GM12878 (cell line): ENCODE measurements at regions not wholly inside any gene's neighbourhood (a gene's known extent, or its start where the extent isn't known, plus 50 kb on each side); places are given as distances from the start of the nearest gene placed in this dataset.

ENCODE experiments used
- ATAC-seq: fragments of 200-7000 bp; cut with Tn5 transposase; 3 replicates; pipeline ENCODE4 v1.9.1; 2020; ENCODE audit warnings: mild to moderate bottlenecking, moderate library complexity
- BruUV-seq: library from RNA; stranded (reverse); fragments of 400-500 nt; replicated peaks from 2 replicates; lab custom pipeline; 2021; lab: Mats Ljungman, UMichigan
- CTCF ChIA-PET: fragments of 300-600 bp; sonication (Branson Sonifier 250); formaldehyde crosslinking; extraction: SDS; loops from one replicate; lab custom pipeline; 2021; ENCODE audit warnings: inconsistent platforms; lab: Yijun Ruan, JAX
- POLR2A ChIA-PET: fragments of 350-600 bp; formaldehyde crosslinking; extraction: SDS; loops from one replicate; lab custom pipeline; 2021; ENCODE audit warnings: inconsistent platforms; lab: Charles Lee
- RAD21 ChIA-PET: fragments of 300-600 bp; sonication (Branson Sonifier 250); formaldehyde crosslinking; loops from one replicate; lab custom pipeline; 2023; ENCODE audit warnings: antibody characterized with exemption; ENCODE audit not compliant: unreplicated experiment; lab: Charles Lee
- SMC1A ChIA-PET: fragments of 300-600 bp; sonication (Branson Sonifier 250); formaldehyde crosslinking; loops from one replicate; lab custom pipeline; 2023; ENCODE audit not compliant: unreplicated experiment, uncharacterized antibody; lab: Charles Lee
- DNase-seq: peaks from one replicate; pipeline ENCODE4 v3.0.0-alpha.2; 2011; ENCODE audit warnings: low read depth, low spot score
- FAIRE-seq: peaks from 3 replicates; lab custom pipeline; 2011; peaks lifted over from hg19 to GRCh38; lab: Jason Lieb, UNC
- H2AFZ ChIP-seq: 2 replicates; pipeline ENCODE4 v1.6.0; 2011; ENCODE audit warnings: low read depth, low read length, control low read depth; ENCODE audit not compliant: control insufficient read depth
- H3K27ac ChIP-seq: 2 replicates; pipeline ENCODE4 v1.5.1; 2011; ENCODE audit warnings: control low read depth; ENCODE audit not compliant: control insufficient read depth, insufficient read depth
- H3K27me3 ChIP-seq, 2 experiments: replicated peaks in 1 of 2; 2 replicates each; pipeline versions ENCODE4 v1.6.0 to v1.6.1; 2011; ENCODE audit warnings: low read length in 1 of 2; ENCODE audit not compliant: control insufficient read depth in 2 of 2, insufficient read depth in 2 of 2
- H3K36me3 ChIP-seq, 2 experiments: 2 replicates each; pipeline ENCODE4 v1.5.1; 2011; ENCODE audit warnings: low read length in 1 of 2; ENCODE audit not compliant: control insufficient read depth in 2 of 2, insufficient read depth in 2 of 2
- H3K4me1 ChIP-seq: 2 replicates; pipeline ENCODE4 v1.6.1; 2011; ENCODE audit warnings: mild to moderate bottlenecking, low read length, moderate library complexity, mixed read lengths; ENCODE audit not compliant: control insufficient read depth, insufficient read depth
- H3K4me2 ChIP-seq: 2 replicates; pipeline ENCODE4 v1.6.0; 2011; ENCODE audit warnings: control low read depth; ENCODE audit not compliant: control insufficient read depth, insufficient read depth
- H3K4me3 ChIP-seq: fragments of 200-600 bp; sonication (generic); 2 replicates; pipeline ENCODE4 v1.5.1; 2016
- H3K79me2 ChIP-seq: 2 replicates; pipeline ENCODE4 v1.6.0; 2011; ENCODE audit warnings: low read length; ENCODE audit not compliant: control insufficient read depth, insufficient read depth
- H3K9ac ChIP-seq: 2 replicates; pipeline ENCODE4 v1.8.0; 2011; ENCODE audit warnings: low read length, control low read depth, mixed read lengths; ENCODE audit not compliant: control insufficient read depth, insufficient read depth
- H3K9me3 ChIP-seq: replicated peaks from 3 replicates; pipeline ENCODE4 v1.5.1; 2011; ENCODE audit warnings: mild to moderate bottlenecking, low read length; ENCODE audit not compliant: control insufficient read depth, insufficient read depth
- H4K20me1 ChIP-seq: 2 replicates; pipeline ENCODE4 v1.6.0; 2011; ENCODE audit not compliant: control insufficient read depth, insufficient read depth
- ATF2 ChIP-seq: IDR thresholded peaks from 2 replicates; pipeline ENCODE4 v1.6.1; 2012; ENCODE audit warnings: low read length, inconsistent platforms
- BCL11A ChIP-seq: IDR thresholded peaks from 2 replicates; pipeline ENCODE4 v1.6.1; 2011; ENCODE audit warnings: low read depth, low read length
- BHLHE40 ChIP-seq, 2 experiments: fragments of 450-650 bp in 1 of 2; IDR thresholded peaks; 2 replicates each; pipeline ENCODE4 v1.6.1; 2011 to 2017; ENCODE audit warnings: low read depth in 2 of 2, borderline replicate concordance in 1 of 2, improper control_type of control experiment in 1 of 2, low read length in 1 of 2, mild to moderate bottlenecking in 1 of 2
- EP300 ChIP-seq, 2 experiments: fragments of 150-350 bp in 1 of 2; IDR thresholded peaks; 2 replicates each; pipeline ENCODE4 v1.6.1; 2011 to 2012; ENCODE audit warnings: low read depth in 2 of 2, low read length in 2 of 2, borderline replicate concordance in 1 of 2, improper control_type of control experiment in 1 of 2, inconsistent platforms in 1 of 2; ENCODE audit not compliant: control insufficient read depth in 1 of 2
- IRF4 ChIP-seq: IDR thresholded peaks from 2 replicates; pipeline ENCODE4 v1.6.1; 2011; ENCODE audit warnings: low read depth, low read length
- KAT2A ChIP-seq: conservative IDR thresholded peaks from 2 replicates; pipeline ENCODE4 v1.6.1; 2011; ENCODE audit warnings: low read depth, low read length; ENCODE audit not compliant: control insufficient read depth
- MEF2A ChIP-seq: IDR thresholded peaks from 2 replicates; pipeline ENCODE4 v1.6.1; 2011; ENCODE audit warnings: low read depth, mild to moderate bottlenecking, low read length, moderate library complexity; ENCODE audit not compliant: insufficient read depth
- MLLT1 ChIP-seq: fragments of 450-650 bp; IDR thresholded peaks from 2 replicates; pipeline ENCODE4 v1.6.1; 2016; ENCODE audit warnings: mild to moderate bottlenecking
- MTA2 ChIP-seq: fragments of 450-650 bp; IDR thresholded peaks from 2 replicates; pipeline ENCODE4 v1.6.1; 2016; ENCODE audit warnings: low read depth, mild to moderate bottlenecking, moderate library complexity
- NKRF ChIP-seq: fragments of 450-650 bp; conservative IDR thresholded peaks from 2 replicates; pipeline ENCODE4 v1.6.1; 2017; ENCODE audit warnings: mild to moderate bottlenecking, moderate library complexity
- POLR2AphosphoS5 ChIP-seq: IDR thresholded peaks from 2 replicates; pipeline ENCODE4 v1.6.1; 2011; ENCODE audit warnings: mild to moderate bottlenecking, low read length, inconsistent platforms
- RFX5 ChIP-seq: IDR thresholded peaks from 2 replicates; pipeline ENCODE4 v1.6.1; 2011; ENCODE audit warnings: low read depth, low read length, improper control_type of control experiment
- SUZ12 ChIP-seq: fragments of 200-600 bp; sonication (generic); IDR thresholded peaks from one replicate; pipeline ENCODE4 v1.6.1; 2018; ENCODE audit warnings: antibody characterized with exemption, mild to moderate bottlenecking; ENCODE audit not compliant: unreplicated experiment
- WGBS: methylation state at CpG from one replicate; pipeline ENCODE4 v1.1.6; 2016; ENCODE audit warnings: low lambda C conversion rate; ENCODE audit not compliant: insufficient replicate concordance, insufficient coverage; ENCODE audit errors: missing lambda C conversion rate; 5-methylcytosine and 5-hydroxymethylcytosine counted together
- in situ Hi-C: fragments of 300-500 bp; cut with MboI; formaldehyde crosslinking; loops from 9 replicates; pipeline ENCODE4 v1.14.3; 2018; ENCODE audit warnings: mixed read lengths
- intact Hi-C: fragments of 100-400 bp; cut with micrococcal nuclease; formaldehyde crosslinking; loops from one replicate; pipeline ENCODE4 v1.14.2; 2022; ENCODE audit not compliant: unreplicated experiment

- RAD21 ChIA-PET = interaction anchor here (1.0 to 2.4 kb wide), 7 partner anchors 17 to 104 kb away, joined by 3 to 18 read pairs (median 6); no protein-coding TSS in a partner anchor
- Histone ChIP-seq H3K4me1 (no peaks in the 10 kb centered on the region), H3K36me3 (no peaks in the 10 kb centered on the region), H4K20me1 (no peaks in the 10 kb centered on the region), H2AFZ (peak overlapping the region; percentile 32; the same call in 1 of the 2 replicates), H3K9me3 (no peaks in the 10 kb centered on the region; the same call in 2 of the 3 replicates), H3K4me2 (0 out of 2 replicates have a peak overlapping the region, but pooled peaks have one; percentile 5), H3K27ac (0 out of 2 replicates have a peak overlapping the region, but pooled peaks have one; percentile 2), H3K79me2 (no peaks in the 10 kb centered on the region), H3K4me3 (no peak overlapping the region), H3K9ac (no peak overlapping the region), H3K27me3 (no peaks in the 10 kb centered on the region)
- WGBS = 27% methylated on average over 14 of the region's 14 CpGs
- FAIRE-seq (no peak), ATAC-seq (peak; percentile 84), DNase-seq (peak; percentile 41)
- intact Hi-C loops (no loop called here), in situ Hi-C loops (no loop called here)
- no TSS peak for BruUV-seq
- CTCF ChIA-PET = interaction anchor here (1.0 to 3.4 kb wide), 6 partner anchors 9 to 104 kb away, joined by 4 to 18 read pairs (median 8); no protein-coding TSS in a partner anchor
- SMC1A ChIA-PET = interaction anchor here (0.6 to 3.0 kb wide), 13 partner anchors 10 to 330 kb away, joined by 3 to 29 read pairs (median 8); no protein-coding TSS in a partner anchor
- POLR2A ChIA-PET = interaction anchor here (0.9 to 1.2 kb wide), 3 partner anchors 15 to 101 kb away, joined by 3 read pairs; no protein-coding TSS in a partner anchor
- TF ChIP-seq MLLT1 (peak; percentile 65; the same call in 1 of the 2 replicates), IRF4 (peak; percentile 74), KAT2A (no peak), MTA2 (peak; percentile 94), POLR2AphosphoS5 (no peak), RFX5 (peak; percentile 29; the same call in 1 of the 2 replicates), NKRF (no peak), ATF2 (peak; percentile 65), BCL11A (peak; percentile 66), SUZ12 (no peak), MEF2A (0 out of 2 replicates have a peak, but pooled peaks have one; percentile 14), BHLHE40 (IDR thresholded peaks at IDR 0.05; ENCODE audit: borderline replicate concordance in 1 of 2, low read depth in 2 of 2, low read length in 1 of 2) (peak; percentile 92 to 97), EP300 (IDR thresholded peaks at IDR 0.05; ENCODE audit: borderline replicate concordance in 1 of 2, control insufficient read depth in 1 of 2, low read depth in 2 of 2, low read length in 2 of 2) (peak; percentile 48 to 87; a peak in 2 of 4 replicates)
Measured at GRCh38 chr3:168517249-168518071, 421.7 kb upstream of the GOLIM4 start.
